ENCODE measurements at regions not wholly inside any gene's neighbourhood (a gene's known extent, or its start where the extent isn't known, plus 50 kb on each side); places are given as distances from the start of the nearest gene placed in this dataset.

GRCh38 chr2:23243073-23243659 lies 141.8 kb upstream of the KLHL29 start:
- TF ChIP-seq, protein P1, sequence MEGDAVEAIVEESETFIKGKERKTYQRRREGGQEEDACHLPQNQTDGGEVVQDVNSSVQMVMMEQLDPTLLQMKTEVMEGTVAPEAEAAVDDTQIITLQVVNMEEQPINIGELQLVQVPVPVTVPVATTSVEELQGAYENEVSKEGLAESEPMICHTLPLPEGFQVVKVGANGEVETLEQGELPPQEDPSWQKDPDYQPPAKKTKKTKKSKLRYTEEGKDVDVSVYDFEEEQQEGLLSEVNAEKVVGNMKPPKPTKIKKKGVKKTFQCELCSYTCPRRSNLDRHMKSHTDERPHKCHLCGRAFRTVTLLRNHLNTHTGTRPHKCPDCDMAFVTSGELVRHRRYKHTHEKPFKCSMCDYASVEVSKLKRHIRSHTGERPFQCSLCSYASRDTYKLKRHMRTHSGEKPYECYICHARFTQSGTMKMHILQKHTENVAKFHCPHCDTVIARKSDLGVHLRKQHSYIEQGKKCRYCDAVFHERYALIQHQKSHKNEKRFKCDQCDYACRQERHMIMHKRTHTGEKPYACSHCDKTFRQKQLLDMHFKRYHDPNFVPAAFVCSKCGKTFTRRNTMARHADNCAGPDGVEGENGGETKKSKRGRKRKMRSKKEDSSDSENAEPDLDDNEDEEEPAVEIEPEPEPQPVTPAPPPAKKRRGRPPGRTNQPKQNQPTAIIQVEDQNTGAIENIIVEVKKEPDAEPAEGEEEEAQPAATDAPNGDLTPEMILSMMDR (IDR thresholded peaks at IDR 0.05): no peak
- TF ChIP-seq POLR2A (IDR thresholded peaks at IDR 0.05) (no peak), EP300 (IDR thresholded peaks at IDR 0.05) (no peak), POLR2AphosphoS5 (IDR thresholded peaks at IDR 0.05) (no peak)
- H3K27ac ChIP-seq: peak overlapping the region in 2 of 5 donors; percentile 40 to 41
- peak in 1 of 2 donors; percentile 58 for DNase-seq

GRCh38 chr2:23244617-23245016 lies 140.4 kb upstream of the KLHL29 start:
- peak in 1 of 2 donors; percentile 73 for DNase-seq
- intact Hi-C loops (cut with DNase I; ENCODE audit: low total_unique reads): no loop called here
- WGBS, 5 donors: 32 to 70% (median 64%) methylated on average over 1 of the region's 1 CpG
- no peaks in the 10 kb centered on the region for H3K36me3 ChIP-seq
- H3K27me3 ChIP-seq: no peaks in the 10 kb centered on the region
- H3K27ac ChIP-seq: peak overlapping the region in 1 of 5 donors; percentile 25
- peaks cover 0 to 6% (median 0%) of the 10 kb centered on the region in 4 donors for H3K4me1 ChIP-seq
- TF ChIP-seq POLR2A (IDR thresholded peaks at IDR 0.05) (no peak), POLR2AphosphoS5 (IDR thresholded peaks at IDR 0.05) (no peak), EP300 (IDR thresholded peaks at IDR 0.05) (no peak)
- TF ChIP-seq, protein P1 (IDR thresholded peaks at IDR 0.05): no peak
- H3K9me3 ChIP-seq: no peaks in the 10 kb centered on the region
- no peak overlapping the region for H3K4me3 ChIP-seq

More at GRCh38 chr2:23243073-23243659, 141.8 kb upstream of the KLHL29 start:
- intact Hi-C loops (cut with DNase I; ENCODE audit: low total_unique reads): no loop called here
- WGBS, 5 donors: 51 to 69% (median 64%) methylated on average over 5 of the region's 5 CpGs
- Histone ChIP-seq H3K36me3 (no peaks in the 10 kb centered on the region), H3K9me3 (no peaks in the 10 kb centered on the region), H3K27me3 (no peaks in the 10 kb centered on the region), H3K4me3 (no peak overlapping the region), H3K4me1 (peaks cover 0 to 6% (median 0%) of the 10 kb centered on the region in 4 donors)

DNA sequence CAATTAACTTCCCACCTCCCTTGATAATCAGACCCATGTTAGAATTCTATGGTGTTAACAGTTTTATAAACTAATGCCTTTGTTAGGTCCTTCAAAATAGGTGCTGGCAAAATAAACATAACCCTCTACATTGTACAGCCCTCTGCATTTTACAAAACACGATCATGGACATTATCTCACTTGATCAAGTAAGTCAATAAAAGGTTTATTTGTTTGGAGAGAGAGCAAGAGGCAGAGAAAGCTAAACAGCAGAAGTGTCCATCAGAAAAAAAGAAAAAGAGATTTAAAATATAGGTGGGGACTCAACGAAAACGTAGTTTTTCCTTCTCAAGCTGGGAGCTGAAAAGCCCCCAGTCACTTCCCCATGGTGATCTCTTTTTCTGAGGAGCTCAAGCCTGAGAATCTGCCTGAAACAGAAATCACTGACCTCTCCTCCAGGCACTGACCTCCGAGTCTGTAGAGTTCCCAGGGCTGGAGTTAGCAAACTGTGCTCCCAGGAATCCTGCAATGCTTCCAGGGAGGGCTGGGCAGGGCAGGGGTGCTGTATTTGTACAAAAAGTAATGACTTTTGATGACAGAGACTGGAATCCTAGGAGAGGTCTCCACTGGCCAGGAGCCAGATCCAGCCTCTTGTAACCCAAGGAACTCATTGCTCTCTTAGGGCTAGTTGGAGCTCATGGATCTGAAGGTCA lies 137.8 kb upstream of the KLHL29 start:
- no peak for TF ChIP-seq POLR2A (IDR thresholded peaks at IDR 0.05)
- no peak for TF ChIP-seq POLR2AphosphoS5 (IDR thresholded peaks at IDR 0.05)
- no peak for TF ChIP-seq EP300 (IDR thresholded peaks at IDR 0.05)
- TF ChIP-seq, protein P1 (IDR thresholded peaks at IDR 0.05): no peak
- Histone ChIP-seq H3K4me3 (no peak overlapping the region), H3K27me3 (no peaks in the 10 kb centered on the region), H3K9me3 (no peaks in the 10 kb centered on the region), H3K36me3 (no peaks in the 10 kb centered on the region), H3K27ac (no peak overlapping the region), H3K4me1 (peaks cover 0 to 6% (median 0%) of the 10 kb centered on the region in 4 donors)
- DNase-seq: no peak
- intact Hi-C loops (cut with DNase I; ENCODE audit: low total_unique reads): no loop called here
- WGBS, 5 donors: 24 to 55% (median 41%) methylated on average over 4 of the region's 4 CpGs

DNA sequence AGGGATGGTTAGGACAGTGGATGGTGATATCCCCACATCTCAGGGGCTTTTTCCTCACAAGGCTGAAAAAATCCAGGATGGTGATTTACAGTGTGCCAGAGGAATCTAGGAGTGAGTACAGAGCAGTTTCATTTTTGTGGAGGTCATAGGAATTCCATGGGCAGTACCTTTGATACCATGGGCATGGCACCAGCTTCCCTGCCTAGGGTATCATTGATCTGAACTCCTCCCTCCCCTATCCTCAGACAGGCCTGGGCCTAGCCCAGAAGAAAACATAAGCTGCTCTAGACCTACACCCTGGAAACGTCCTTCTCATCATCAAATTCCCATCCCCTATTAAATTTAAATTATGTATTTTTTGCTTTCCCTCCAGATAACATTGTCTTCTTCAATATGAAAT lies 136.3 kb upstream of the KLHL29 start:
- Histone ChIP-seq H3K4me3 (no peak overlapping the region), H3K4me1 (peaks cover 0 to 6% (median 0%) of the 10 kb centered on the region in 4 donors), H3K27me3 (no peaks in the 10 kb centered on the region), H3K27ac (no peak overlapping the region), H3K36me3 (no peaks in the 10 kb centered on the region), H3K9me3 (no peaks in the 10 kb centered on the region)
- 50 to 74% (median 64%) methylated on average over 1 of the region's 1 CpG for WGBS, 5 donors
- intact Hi-C loops (cut with DNase I; ENCODE audit: low total_unique reads): no loop called here
- TF ChIP-seq EP300 (IDR thresholded peaks at IDR 0.05) (no peak), POLR2AphosphoS5 (IDR thresholded peaks at IDR 0.05) (no peak), POLR2A (IDR thresholded peaks at IDR 0.05) (no peak)
- TF ChIP-seq, protein P1 (IDR thresholded peaks at IDR 0.05): no peak
- DNase-seq: no peak
